GM18867 (cell line): ENCODE measurements at regions not wholly inside any gene's neighbourhood (a gene's known extent, or its start where the extent isn't known, plus 50 kb on each side); places are given as distances from the start of the nearest gene placed in this dataset.

Experiments
- ATAC-seq: cut with Tn5 transposase; IDR thresholded peaks from one replicate; pipeline ENCODE4 v1.9.1; 2021; ENCODE audit warnings: mild to moderate bottlenecking, moderate library complexity; ENCODE audit not compliant: unreplicated experiment

DNA sequence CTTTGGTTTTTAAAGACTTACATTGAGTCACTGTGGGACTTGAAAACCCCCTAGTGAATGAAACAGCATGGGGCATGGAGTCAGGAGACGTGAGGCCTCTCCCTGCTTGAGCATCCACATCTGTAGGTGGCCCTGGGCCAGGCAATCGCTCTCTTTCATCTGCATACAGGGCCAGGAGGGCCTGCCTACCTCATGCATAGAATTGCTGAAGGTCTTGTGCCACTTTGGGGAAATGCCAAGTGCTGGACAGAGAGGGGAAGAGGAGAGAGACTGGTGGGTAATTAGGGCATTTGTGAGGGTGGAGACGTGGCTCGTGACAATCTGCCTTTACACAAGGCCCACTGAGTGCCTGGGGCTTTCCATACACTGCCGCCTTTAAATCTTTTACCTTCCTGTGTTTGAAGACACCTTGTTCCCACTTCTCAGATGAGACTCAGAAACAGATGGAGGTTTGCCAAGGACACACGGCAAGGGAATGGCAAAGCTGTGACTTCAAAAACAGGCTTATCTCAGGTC, 322.2 kb upstream of the HS6ST1 start:
- ATAC-seq: no peak

DNA sequence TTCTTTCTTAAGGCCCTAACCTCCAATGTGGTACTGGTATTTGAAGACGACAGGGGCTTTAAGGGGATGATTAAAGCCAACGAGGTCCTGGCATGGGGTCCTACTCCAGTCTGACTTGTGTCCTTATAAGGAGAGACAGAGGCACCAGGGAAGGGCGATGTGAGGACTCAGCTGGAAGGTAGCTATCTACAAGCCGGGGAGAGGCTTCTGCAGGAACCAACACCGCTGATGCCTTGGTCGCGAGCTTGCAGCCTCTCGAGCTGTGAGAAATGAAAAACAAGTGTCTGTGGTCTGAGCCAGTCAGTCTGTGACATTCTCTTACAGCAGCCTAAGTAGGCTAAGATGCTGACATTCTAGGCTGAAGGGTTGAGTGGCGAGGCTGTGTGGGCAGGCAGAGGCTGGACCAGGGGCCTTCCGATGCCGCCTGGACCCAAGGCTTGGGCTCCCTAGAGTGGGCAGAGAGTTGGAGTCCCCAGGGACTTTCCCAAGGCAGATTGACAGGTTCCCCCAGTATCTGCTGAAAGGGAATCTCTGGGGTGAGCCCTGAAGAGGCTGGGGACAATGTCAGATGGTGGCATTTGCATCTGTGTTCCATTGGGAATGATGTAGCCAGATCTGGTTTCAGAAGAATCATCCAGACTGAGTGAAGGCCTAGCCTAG, 322.9 kb upstream of the HS6ST1 start:
- ATAC-seq: no peak

DNA sequence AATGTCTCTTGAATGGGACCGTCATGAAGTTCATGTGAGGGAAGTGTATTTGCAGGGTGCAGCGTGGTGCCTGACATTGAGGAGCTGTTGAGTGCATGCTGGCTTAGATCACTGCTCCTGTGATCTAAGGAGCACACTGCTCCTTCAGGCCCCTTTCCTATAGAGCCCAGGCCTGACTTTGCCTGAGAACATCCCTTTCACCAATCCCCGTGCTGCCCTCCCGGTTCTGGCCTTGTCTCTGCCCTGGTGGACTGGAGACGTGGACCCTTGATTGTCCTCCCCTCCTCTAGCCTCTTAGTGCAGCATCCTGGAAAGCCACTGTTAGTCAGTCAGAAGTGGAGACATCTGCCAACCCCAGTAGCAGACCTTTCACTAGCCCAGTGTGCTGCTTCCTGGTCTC, 323.6 kb upstream of the HS6ST1 start:
- no peak for ATAC-seq

DNA sequence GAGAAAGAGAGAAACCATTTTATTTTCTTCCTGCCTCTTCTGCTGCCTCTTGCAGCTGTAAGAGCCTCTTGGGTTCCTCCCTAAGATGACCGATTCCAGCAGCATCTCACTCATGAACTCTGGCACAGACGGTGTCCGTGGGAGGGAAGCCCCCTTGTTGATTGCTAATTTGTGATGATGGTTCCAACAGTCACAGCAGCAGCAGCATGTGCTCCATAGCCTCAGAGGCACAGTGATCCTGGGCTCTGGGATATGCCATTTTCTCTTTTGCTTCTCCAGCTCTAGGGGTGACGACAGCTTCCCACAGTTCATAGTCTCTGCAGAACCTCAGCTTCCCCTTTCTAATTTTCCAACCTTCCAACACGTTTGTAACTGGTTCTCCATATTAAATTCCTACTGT, 324.2 kb upstream of the HS6ST1 start:
- ATAC-seq: no peak

DNA sequence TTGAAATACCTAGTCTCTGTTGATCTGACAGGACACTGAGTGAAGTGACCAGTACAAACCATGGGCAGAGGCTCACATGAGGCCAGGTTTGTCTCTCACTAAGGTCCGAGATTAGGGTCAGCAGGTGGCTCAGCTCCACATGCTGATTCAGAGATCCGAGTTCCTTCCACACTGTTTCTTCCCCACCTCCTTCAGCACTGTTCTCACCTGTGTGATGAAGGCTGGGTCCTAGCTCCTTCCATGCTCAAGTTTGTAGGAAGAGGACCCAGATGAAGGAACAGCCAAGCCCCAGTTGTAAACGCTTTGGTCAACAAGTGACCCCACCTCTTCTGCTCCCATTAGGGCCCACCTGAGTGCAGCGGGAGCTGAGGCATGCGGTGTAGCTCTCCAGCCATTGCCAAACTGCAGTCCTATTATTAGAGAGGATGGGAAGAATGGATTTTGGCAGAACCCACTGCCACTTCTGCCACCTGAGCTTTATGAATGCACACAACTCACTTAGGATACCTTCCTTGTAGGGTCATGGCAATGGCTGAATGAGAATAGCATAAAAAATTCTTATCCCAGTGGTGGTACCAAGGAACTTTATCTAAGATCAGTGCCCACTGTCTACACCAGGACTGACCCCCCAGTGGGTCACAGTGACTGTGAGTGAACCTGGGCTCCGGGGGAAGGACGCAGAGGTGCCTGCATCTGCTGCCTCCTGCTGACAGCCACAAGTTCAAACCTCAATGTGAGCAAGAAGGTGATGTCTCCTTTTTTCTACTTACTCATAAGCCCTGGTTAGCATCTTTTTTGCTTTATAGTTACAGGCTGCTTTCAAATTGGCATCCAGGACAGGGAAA, 324.8 kb upstream of the HS6ST1 start:
- ATAC-seq: no peak

DNA sequence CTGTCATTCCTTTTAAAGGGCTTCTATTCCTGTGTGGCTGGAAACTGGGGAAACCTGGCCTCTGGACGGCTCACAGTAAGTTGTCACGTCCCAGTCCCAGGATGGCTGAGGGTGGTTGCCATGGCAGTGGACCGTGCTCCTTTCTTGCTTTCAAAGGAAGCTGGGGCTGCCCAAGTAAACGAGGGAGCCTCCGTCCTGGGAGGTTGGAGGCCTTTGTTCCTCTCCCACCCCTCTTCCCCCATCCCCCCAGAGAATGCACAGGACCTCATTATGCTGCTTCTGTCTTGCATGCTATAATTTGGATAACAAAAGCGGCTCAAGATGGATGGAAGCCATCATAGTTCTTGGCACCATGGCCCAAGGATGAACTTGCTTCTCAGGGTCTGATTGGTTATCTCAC, 325.5 kb upstream of the HS6ST1 start:
- ATAC-seq: no peak

GRCh38 chr2:128644718-128645256, 326.1 kb upstream of the HS6ST1 start:
- ATAC-seq: no peak

GRCh38 chr2:128645631-128646030, 327.0 kb upstream of the HS6ST1 start:
- no peak for ATAC-seq

DNA sequence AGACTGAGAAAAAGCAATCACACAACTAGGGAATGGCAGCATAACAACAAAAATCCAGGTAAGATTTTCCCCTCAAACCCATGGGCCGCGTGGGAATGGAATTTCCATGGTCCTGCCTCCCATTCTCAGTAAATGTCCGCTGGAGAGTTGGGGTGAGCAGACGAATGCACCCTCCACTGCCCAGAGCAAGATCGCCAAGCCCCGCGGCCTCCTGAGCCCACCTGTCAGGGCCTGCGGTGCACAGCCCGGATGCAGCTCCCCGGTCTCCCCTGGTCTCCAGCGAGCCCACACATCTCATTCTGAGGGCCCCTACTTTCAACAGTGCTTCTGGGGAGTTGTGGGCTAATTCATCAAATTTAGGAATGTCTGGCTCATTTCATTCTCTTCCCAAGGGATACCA, 327.4 kb upstream of the HS6ST1 start:
- no peak for ATAC-seq

DNA sequence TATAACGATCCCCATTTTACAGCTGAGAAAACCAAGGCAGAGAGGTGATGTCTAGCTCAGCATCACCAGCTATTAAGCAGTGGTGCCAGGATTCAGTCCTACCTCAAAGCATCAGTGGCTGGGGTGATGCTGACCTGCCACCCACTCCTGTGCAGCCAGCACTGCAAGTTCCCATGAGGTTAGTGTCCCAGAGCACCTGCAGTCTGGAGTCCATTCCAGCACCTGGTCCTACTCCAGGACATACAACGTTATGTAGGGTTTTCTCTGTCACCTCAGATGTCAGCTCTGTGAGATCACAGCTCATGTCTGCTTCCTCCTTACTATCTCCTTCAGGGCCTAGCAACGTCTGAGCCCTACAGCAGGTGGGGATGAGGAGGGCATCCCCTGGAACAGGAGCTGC, 328.0 kb upstream of the HS6ST1 start:
- ATAC-seq: no peak

GRCh38 chr2:128651000-128651399, 332.3 kb upstream of the HS6ST1 start:
- ATAC-seq: no peak

- no peak for ATAC-seq
Measured at GRCh38 chr2:128654408-128654807, 335.7 kb upstream of the HS6ST1 start.

DNA sequence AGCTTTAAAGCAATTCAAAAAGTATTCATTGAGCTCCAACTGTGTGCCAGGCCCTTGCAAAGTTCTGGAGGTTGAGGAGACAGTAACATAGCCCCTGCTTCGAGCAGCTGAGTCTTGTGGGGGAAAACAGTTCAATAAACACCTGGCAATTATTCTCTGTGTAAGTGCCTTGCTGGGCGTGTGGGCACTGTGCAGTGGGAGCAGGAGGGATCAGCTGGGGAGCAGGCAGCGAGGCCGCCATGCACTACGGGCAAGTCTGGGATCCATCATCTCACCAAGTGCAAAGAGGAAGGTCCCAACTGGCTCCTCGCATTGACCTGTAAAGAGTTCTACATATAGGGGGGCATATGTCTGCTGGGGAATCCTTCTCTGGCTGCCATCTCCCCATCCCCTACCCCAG, 342.2 kb upstream of the HS6ST1 start:
- ATAC-seq: no peak

GRCh38 chr2:128661311-128661710, 342.6 kb upstream of the HS6ST1 start:
- ATAC-seq: no peak

DNA sequence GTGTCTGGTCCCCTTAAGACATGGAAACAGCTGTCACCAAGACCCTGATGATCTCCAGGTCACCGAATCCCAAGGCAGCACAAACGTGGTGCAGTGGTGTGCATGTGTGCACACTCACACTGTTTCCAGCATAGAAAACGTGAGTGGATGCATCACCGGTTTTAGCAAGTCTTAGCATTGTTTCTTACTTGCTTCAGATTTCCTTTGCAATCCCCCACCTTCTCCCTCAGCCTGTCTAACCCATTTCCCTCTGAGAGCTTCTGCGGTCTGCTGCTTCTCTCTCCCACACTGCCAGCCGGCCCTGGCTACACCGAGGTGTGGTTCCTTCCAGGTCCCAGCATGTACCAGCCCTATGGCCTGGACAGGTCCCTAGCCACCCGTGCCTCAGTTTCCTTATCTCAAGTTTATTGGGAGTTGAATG, 343.4 kb upstream of the HS6ST1 start:
- ATAC-seq: no peak

GRCh38 chr2:128663371-128664050, 344.8 kb upstream of the HS6ST1 start:
- ATAC-seq: no peak

DNA sequence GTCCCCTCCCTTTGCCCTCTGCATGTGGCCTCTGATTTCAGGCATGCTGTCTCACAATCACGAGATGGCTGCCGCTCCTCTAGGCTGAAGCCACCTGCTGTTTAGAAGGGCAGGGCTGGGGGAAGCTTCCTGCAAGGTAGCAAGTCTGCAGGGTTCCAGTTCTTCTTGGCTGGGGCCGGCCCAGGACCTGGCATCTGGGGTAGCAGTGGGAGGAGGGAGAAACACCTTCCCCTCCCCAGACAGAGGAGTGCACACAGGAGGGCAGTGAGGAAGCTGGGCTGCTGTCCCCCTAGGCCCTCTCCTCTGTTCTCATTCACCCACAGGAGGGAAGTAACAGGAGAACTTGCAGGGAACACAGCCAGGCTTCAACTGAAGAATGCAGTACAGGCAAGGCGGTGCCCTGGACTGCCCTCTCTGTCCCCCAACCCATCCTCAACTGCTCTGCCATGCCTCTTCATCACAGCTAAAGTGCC, 345.9 kb upstream of the HS6ST1 start:
- ATAC-seq: no peak

DNA sequence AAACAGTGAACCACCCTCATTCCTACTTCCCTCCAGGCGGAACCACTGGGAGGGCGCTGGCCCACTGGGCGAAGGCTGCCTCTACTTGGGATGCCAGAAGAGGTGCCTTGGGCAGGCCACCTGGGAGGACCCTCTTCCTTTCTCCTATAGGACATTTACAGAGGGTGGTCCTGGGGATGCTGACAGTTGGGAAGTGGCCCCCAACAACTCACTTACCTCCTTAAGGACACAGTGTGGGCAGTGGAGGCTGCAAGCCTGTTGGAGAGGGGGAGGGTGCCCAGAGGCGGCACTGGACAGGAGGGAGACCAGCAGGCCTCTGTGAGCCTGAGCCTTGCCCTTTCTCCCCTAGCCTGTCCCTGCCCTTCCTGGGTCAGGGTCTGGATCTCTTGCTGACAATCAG, 346.4 kb upstream of the HS6ST1 start:
- ATAC-seq: no peak

GRCh38 chr2:128666596-128666995, 347.9 kb upstream of the HS6ST1 start:
- ATAC-seq: no peak

GRCh38 chr2:128667391-128667790, 348.7 kb upstream of the HS6ST1 start:
- no peak for ATAC-seq

DNA sequence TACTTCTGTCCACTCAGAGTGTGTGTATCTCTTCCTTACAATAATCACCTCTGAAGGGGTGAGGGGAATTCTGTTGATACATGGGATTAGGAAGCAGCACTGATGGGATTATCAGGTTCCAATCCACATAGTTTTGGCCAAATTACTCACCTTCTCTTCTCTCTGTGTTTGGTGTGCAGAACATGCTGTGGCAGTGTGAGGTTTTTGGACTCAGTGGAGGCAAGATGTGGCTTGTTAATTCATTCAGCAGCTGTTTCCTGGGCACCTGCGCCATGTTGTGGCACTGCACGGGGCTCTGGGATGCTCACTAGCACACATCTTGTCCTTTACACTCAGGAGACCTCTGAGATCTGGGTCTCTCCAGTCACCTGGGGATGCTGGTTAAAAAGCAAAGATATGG, 350.3 kb upstream of the HS6ST1 start:
- ATAC-seq: no peak
